ENCODE measurements at regions not wholly inside any gene's neighbourhood (a gene's known extent, or its start where the extent isn't known, plus 50 kb on each side); places are given as distances from the start of the nearest gene placed in this dataset.

- Histone ChIP-seq H3K36me3 (replicated peaks) (no peaks in the 10 kb centered on the region), H3K27ac (no peak overlapping the region), H3K27me3 (replicated peaks) (no peaks in the 10 kb centered on the region), H3K4me3 (ENCODE audit: low read depth, low read length) (no peak overlapping the region)
- no peak for DNase-seq
- in situ Hi-C loops (cut with HindIII; ENCODE audit: low pct_ligation_motif_present, low sequenced_read_pairs): no loop called here
- TF ChIP-seq CTCF (IDR thresholded peaks at IDR 0.05; ENCODE audit: low read depth, low read length, missing control alignments): no peak
Measured at GRCh38 chr9:89659891-89660685, 55.3 kb downstream of the GADD45G start.

GRCh38 chr9:89661391-89661949, 56.7 kb downstream of the GADD45G start:
- H3K27me3 ChIP-seq (replicated peaks): no peaks in the 10 kb centered on the region
- H3K36me3 ChIP-seq (replicated peaks): no peaks in the 10 kb centered on the region
- no peak for DNase-seq
- H3K4me3 ChIP-seq (ENCODE audit: low read depth, low read length): no peak overlapping the region
- TF ChIP-seq CTCF (IDR thresholded peaks at IDR 0.05; ENCODE audit: low read depth, low read length, missing control alignments): no peak
- no peak overlapping the region for H3K27ac ChIP-seq
- in situ Hi-C loops (cut with HindIII; ENCODE audit: low pct_ligation_motif_present, low sequenced_read_pairs): no loop called here

- H3K4me3 ChIP-seq (ENCODE audit: low read depth, low read length): peak overlapping the region; percentile 41
- H3K36me3 ChIP-seq (replicated peaks): no peaks in the 10 kb centered on the region
- in situ Hi-C loops (cut with HindIII; ENCODE audit: low pct_ligation_motif_present, low sequenced_read_pairs): no loop called here
- no peak overlapping the region for H3K27ac ChIP-seq
- no peaks in the 10 kb centered on the region for H3K27me3 ChIP-seq (replicated peaks)
- TF ChIP-seq CTCF (IDR thresholded peaks at IDR 0.05; ENCODE audit: low read depth, low read length, missing control alignments): no peak
- DNase-seq: peak; percentile 97
Measured at GRCh38 chr9:89661956-89662717, 57.3 kb downstream of the GADD45G start.

GRCh38 chr9:89662718-89663613, 58.2 kb downstream of the GADD45G start:
- in situ Hi-C loops (cut with HindIII; ENCODE audit: low pct_ligation_motif_present, low sequenced_read_pairs): no loop called here

More at GRCh38 chr9:89662718-89663613, 58.2 kb downstream of the GADD45G start:
- TF ChIP-seq CTCF (IDR thresholded peaks at IDR 0.05; ENCODE audit: low read depth, low read length, missing control alignments): no peak
- Histone ChIP-seq H3K4me3 (ENCODE audit: low read depth, low read length) (no peak overlapping the region), H3K36me3 (replicated peaks) (no peaks in the 10 kb centered on the region), H3K27me3 (replicated peaks) (no peaks in the 10 kb centered on the region), H3K27ac (no peak overlapping the region)
- no peak for DNase-seq

All from brain microvascular endothelial cell (primary cell).